Osteoblast (primary cell): ENCODE measurements at regions not wholly inside any gene's neighbourhood (a gene's known extent, or its start where the extent isn't known, plus 50 kb on each side); places are given as distances from the start of the nearest gene placed in this dataset.

Experiments
- DNase-seq: peaks from one replicate; pipeline ENCODE4 v3.0.0; 2011; ENCODE audit warnings: low spot score, mixed read lengths; ENCODE audit not compliant: insufficient read length; ENCODE audit errors: missing footprints
- H2AFZ ChIP-seq: 2 replicates; pipeline ENCODE4 v1.6.0; 2011; ENCODE audit warnings: mild to moderate bottlenecking, low read length
- H3K27ac ChIP-seq: 2 replicates; pipeline ENCODE4 v1.5.1; 2011; ENCODE audit warnings: mild to moderate bottlenecking, low read depth, low read length, moderate library complexity
- H3K27me3 ChIP-seq: 2 replicates; pipeline ENCODE4 v1.6.0; 2012; ENCODE audit warnings: mild to moderate bottlenecking, control low read depth, inconsistent platforms, low read length, moderate library complexity; ENCODE audit not compliant: insufficient read depth
- H3K36me3 ChIP-seq: 2 replicates; pipeline ENCODE4 v1.5.1; 2011; ENCODE audit warnings: mild to moderate bottlenecking, low read length, control low read depth, moderate library complexity; ENCODE audit not compliant: insufficient read depth
- H3K4me1 ChIP-seq: 2 replicates; pipeline ENCODE4 v1.5.1; 2011; ENCODE audit warnings: mild to moderate bottlenecking, low read length, control low read depth, moderate library complexity; ENCODE audit not compliant: insufficient read depth
- H3K4me2 ChIP-seq: 2 replicates; pipeline ENCODE4 v1.6.0; 2011; ENCODE audit warnings: mild to moderate bottlenecking, low read length; ENCODE audit not compliant: insufficient read depth
- H3K4me3 ChIP-seq: fragments of 200-600 bp; sonication (generic); 3 replicates; pipeline ENCODE4 v1.5.1; 2012; ENCODE audit warnings: mild to moderate bottlenecking, low read length, inconsistent platforms; ENCODE audit not compliant: insufficient read depth
- H3K79me2 ChIP-seq: 2 replicates; pipeline ENCODE4 v1.6.0; 2012; ENCODE audit warnings: mild to moderate bottlenecking, low read length, control low read depth, inconsistent platforms; ENCODE audit not compliant: insufficient read depth
- H3K9me3 ChIP-seq: 2 replicates; pipeline ENCODE4 v1.5.1; 2011; ENCODE audit warnings: low read depth, low read length, control low read depth
- H4K20me1 ChIP-seq: 2 replicates; pipeline ENCODE4 v1.6.0; 2012; ENCODE audit warnings: mild to moderate bottlenecking, low read length, control low read depth; ENCODE audit not compliant: insufficient read depth
- TF ChIP-seq, protein P1 (sequence below): IDR thresholded peaks from 2 replicates; pipeline ENCODE4 v1.5.1; 2011; ENCODE audit warnings: mild to moderate bottlenecking, low read depth, low read length, moderate library complexity; ENCODE audit errors: extremely low read depth

DNA sequence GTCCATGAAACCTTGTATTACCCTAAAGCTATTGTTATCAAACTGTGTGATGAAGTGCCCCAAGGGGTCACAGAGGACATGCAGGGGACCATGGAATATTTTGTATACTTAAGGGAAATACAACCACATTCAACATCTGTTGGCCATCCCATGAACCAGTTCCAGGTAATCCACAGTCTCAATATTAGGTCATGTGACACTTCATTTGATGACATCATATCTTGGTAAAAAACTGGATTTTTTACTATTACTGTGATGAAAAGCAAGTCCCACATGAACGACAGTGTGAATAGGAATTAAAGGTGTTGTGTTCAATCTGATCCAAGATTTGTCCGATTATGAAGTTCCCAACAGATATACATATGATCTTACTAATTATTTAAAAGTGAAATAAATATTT lies 355.2 kb downstream of the IRS2 start:
- H3K36me3 ChIP-seq: no peaks in the 10 kb centered on the region
- H3K27ac ChIP-seq: no peak overlapping the region
- no peak overlapping the region for H3K4me2 ChIP-seq
- H3K9me3 ChIP-seq: no peaks in the 10 kb centered on the region
- no peaks in the 10 kb centered on the region for H3K79me2 ChIP-seq
- no peaks in the 10 kb centered on the region for H3K27me3 ChIP-seq
- H3K4me3 ChIP-seq: no peak overlapping the region
- DNase-seq: no peak
- H3K4me1 ChIP-seq: no peaks in the 10 kb centered on the region
- H4K20me1 ChIP-seq: no peaks in the 10 kb centered on the region
- H2AFZ ChIP-seq: no peak overlapping the region
- TF ChIP-seq, protein P1, sequence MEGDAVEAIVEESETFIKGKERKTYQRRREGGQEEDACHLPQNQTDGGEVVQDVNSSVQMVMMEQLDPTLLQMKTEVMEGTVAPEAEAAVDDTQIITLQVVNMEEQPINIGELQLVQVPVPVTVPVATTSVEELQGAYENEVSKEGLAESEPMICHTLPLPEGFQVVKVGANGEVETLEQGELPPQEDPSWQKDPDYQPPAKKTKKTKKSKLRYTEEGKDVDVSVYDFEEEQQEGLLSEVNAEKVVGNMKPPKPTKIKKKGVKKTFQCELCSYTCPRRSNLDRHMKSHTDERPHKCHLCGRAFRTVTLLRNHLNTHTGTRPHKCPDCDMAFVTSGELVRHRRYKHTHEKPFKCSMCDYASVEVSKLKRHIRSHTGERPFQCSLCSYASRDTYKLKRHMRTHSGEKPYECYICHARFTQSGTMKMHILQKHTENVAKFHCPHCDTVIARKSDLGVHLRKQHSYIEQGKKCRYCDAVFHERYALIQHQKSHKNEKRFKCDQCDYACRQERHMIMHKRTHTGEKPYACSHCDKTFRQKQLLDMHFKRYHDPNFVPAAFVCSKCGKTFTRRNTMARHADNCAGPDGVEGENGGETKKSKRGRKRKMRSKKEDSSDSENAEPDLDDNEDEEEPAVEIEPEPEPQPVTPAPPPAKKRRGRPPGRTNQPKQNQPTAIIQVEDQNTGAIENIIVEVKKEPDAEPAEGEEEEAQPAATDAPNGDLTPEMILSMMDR: no peak

DNA sequence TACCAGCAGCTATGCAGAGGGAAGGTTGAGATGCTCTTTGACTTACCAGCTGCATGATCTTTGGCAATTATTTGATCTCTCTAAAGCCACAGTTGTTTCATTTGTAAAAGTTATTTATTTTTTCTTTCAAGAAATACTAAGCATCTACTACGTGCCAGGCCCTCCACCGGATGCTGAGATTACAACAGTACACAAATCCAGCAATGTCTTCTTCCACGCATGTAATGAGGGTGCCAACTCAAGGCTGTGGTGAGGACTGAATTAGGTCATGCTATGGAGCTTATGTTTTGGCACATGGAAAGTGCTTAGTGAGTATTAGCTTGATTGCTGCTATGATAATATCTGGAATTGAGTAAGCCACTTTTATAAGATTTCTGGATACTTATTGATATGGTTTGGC lies 358.2 kb downstream of the IRS2 start:
- no peak overlapping the region for H2AFZ ChIP-seq
- no peaks in the 10 kb centered on the region for H3K79me2 ChIP-seq

DNA sequence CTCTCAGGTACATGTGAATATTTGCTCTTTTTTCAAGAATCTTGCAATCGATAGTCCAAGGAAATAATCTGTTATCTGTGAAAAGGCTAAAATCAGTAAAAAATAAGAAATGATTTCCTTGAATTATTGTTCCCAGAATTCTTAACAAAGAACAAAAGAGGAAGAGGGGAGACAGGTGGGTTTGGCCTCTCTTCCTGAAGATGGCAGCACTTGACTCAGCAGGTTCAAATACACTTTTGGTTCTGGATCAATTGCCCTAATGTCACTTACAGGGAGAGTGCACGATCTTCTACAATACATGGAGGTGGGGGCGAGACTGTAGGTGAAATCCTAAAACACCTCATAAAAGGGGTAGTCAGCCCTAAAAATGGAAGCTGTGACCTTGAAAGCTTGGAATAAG lies 358.7 kb downstream of the IRS2 start:
- TF ChIP-seq, protein P1: no peak
- DNase-seq: no peak
- H3K4me1 ChIP-seq: no peaks in the 10 kb centered on the region
- H3K36me3 ChIP-seq: no peaks in the 10 kb centered on the region
- no peaks in the 10 kb centered on the region for H4K20me1 ChIP-seq
- no peaks in the 10 kb centered on the region for H3K9me3 ChIP-seq
- no peak overlapping the region for H3K4me3 ChIP-seq
- no peak overlapping the region for H3K27ac ChIP-seq
- H3K4me2 ChIP-seq: no peak overlapping the region
- H3K27me3 ChIP-seq: no peaks in the 10 kb centered on the region
- no peak overlapping the region for H2AFZ ChIP-seq
- H3K79me2 ChIP-seq: no peaks in the 10 kb centered on the region

More for the DNA sequence above, 358.2 kb downstream of the IRS2 start:
- H3K27ac ChIP-seq: no peak overlapping the region
- TF ChIP-seq, protein P1: no peak
- H3K27me3 ChIP-seq: no peaks in the 10 kb centered on the region
- H3K4me3 ChIP-seq: no peak overlapping the region
- H3K36me3 ChIP-seq: no peaks in the 10 kb centered on the region
- no peaks in the 10 kb centered on the region for H3K9me3 ChIP-seq
- H3K4me2 ChIP-seq: no peak overlapping the region
- DNase-seq: no peak
- H4K20me1 ChIP-seq: no peaks in the 10 kb centered on the region
- H3K4me1 ChIP-seq: no peaks in the 10 kb centered on the region

DNA sequence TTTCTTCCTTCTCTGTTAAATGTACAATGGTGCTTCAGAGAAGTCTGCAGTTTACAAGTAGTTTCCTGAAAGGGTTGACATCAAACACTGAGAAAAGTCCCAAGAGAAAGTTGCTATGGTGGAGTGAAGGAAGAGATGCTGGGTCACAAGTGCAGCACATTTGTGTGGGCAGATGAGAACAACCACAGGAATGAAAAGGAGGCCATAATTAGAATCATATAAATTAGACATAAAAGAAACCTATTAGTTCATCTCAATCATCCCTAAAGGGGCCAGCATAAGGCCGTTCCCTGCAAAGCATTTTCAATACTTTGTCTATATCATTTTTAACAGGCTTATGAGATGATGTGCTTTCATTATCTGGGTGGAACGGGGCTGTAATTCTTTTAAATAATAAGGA lies 359.2 kb downstream of the IRS2 start:
- no peak overlapping the region for H2AFZ ChIP-seq
- H3K4me2 ChIP-seq: no peak overlapping the region
- TF ChIP-seq, protein P1: no peak
- no peak overlapping the region for H3K27ac ChIP-seq
- no peaks in the 10 kb centered on the region for H3K4me1 ChIP-seq
- no peaks in the 10 kb centered on the region for H3K9me3 ChIP-seq
- no peak overlapping the region for H3K4me3 ChIP-seq
- no peak for DNase-seq
- H3K36me3 ChIP-seq: no peaks in the 10 kb centered on the region
- no peaks in the 10 kb centered on the region for H3K27me3 ChIP-seq
- no peaks in the 10 kb centered on the region for H3K79me2 ChIP-seq
- no peaks in the 10 kb centered on the region for H4K20me1 ChIP-seq
